Motor neuron (in vitro differentiated cells): ENCODE measurements at regions not wholly inside any gene's neighbourhood (a gene's known extent, or its start where the extent isn't known, plus 50 kb on each side); places are given as distances from the start of the nearest gene placed in this dataset.

ENCODE experiments used
- ATAC-seq, 8 experiments: fragments of 200-7000 bp; cut with Tn5 transposase; replicated peaks in 6 of 8; 2 replicates each; pipeline ENCODE4 v1.8.0; 2021; ENCODE audit warnings: mild to moderate bottlenecking in 8 of 8, moderate library complexity in 8 of 8
- H3K27ac ChIP-seq, 2 donors: fragments of 250-450 bp; sonication (Bioruptor Pico); 2 replicates each; pipeline ENCODE4 v1.9.0; 2021; ENCODE audit warnings: antibody characterized with exemption in 2 of 2, mild to moderate bottlenecking in 2 of 2, moderate library complexity in 1 of 2
- H3K4me1 ChIP-seq, 2 donors: fragments of 250-450 bp; sonication (Bioruptor Pico); replicated peaks in 1 of 2; 2 replicates each; pipeline ENCODE4 v1.6.1; 2021; ENCODE audit warnings: antibody characterized with exemption in 2 of 2, mild to moderate bottlenecking in 2 of 2, moderate library complexity in 1 of 2
- H3K4me3 ChIP-seq, 5 donors: fragments of 250-450 bp; sonication (Bioruptor Pico); 2 replicates each; pipeline ENCODE4 v1.9.0; 2021; ENCODE audit warnings: antibody characterized with exemption in 5 of 5, mild to moderate bottlenecking in 5 of 5, moderate library complexity in 4 of 5
- WGBS, 10 experiments: fragments of 450-650 bp; shearing (Covaris generic); methylation state at CpG; one replicate each; pipeline ENCODE4 v1.0.0; 2022; 5-methylcytosine and 5-hydroxymethylcytosine counted together
- in situ Hi-C, 9 experiments: fragments of 400-800 bp; cut with MboI; loops; one replicate each; pipeline ENCODE4 v1.15.0; 2021; ENCODE audit warnings: low sequenced_read_pairs in 9 of 9, low pct_unique_long_range_greater_than_20kb in 2 of 9; ENCODE audit not compliant: unreplicated experiment in 9 of 9

DNA sequence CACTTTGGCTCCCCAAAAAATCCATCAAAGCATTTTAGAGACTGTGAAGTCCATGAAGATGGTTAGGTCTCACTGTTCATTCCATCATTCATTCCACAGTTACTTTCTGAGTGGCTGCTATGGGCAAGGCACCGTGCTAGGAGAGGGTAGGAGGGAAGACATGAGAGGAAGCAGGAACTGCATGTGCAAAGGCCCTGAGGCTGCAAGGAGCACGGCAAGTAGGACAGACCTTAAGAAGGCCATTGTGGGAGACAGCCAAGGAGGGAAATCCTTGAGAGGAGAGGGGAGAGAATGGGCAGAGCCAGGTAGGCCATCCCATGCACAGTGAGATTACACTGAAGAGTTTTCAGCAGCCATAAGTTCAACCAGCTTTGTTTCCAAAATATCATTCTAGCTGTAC lies 196.2 kb upstream of the DYNLRB2 start:
- no peak for ATAC-seq
- H3K27ac ChIP-seq = no peak overlapping the region
- in situ Hi-C loops = no loop called here
- no peak overlapping the region for H3K4me3 ChIP-seq
- peaks cover 0 to 9% of the 10 kb centered on the region in 2 donors for H3K4me1 ChIP-seq
- 40 to 100% (median 82%) methylated on average over 1 to 2 of the region's 2 CpGs; no CpG with 5 or more reads in 2 of the 10 experiments for WGBS, 10 experiments

DNA sequence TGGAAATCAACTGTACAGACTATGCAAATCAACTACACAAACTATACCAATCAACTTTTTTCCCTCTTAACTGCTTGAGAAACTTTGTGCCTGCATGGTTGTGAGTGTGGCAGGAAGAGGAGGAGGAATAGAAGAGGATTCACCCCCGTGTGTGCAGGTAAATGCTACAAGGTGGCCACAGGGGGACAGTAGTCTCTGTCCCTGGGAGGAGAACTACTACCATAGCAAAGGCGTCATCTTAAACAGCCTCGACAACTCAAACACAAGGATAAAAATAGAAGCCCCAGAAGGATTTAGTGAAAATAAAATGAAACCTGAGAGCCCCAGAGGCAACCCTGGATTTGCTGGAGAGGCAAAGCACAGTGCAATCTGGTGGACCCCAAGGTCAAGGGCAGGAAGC lies 199.5 kb upstream of the DYNLRB2 start:
- Histone ChIP-seq H3K27ac (no peak overlapping the region), H3K4me1 (peaks cover 0 to 7% of the 10 kb centered on the region in 2 donors), H3K4me3 (no peak overlapping the region)
- ATAC-seq = no peak
- in situ Hi-C loops = no loop called here
- WGBS, 10 experiments = 0 to 80% (median 60%) methylated on average over 1 to 3 of the region's 3 CpGs; no CpG with 5 or more reads in 2 of the 10 experiments

DNA sequence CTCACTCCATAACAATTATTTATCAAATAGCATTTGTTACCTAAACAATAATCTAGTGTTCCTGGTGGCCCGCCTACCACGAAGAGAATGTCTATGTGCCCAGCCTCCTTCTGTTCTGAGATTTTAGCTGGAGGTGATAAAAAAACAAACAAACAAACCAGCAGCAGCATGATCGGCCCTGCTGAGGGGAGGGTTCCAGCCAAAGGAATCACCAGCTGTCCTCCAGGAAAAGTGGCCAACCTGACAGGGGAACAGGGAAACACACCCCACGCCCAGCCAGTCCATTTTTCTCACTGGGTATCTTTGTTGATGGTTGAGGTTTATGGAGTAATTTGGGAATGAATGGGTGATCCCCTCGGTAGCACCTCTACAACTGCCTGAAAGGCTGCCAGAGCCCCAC lies 203.0 kb upstream of the DYNLRB2 start:
- no peak for ATAC-seq
- no peak overlapping the region for H3K27ac ChIP-seq
- 25 to 92% (median 74%) methylated on average over 1 to 3 of the region's 5 CpGs; no CpG with 5 or more reads in 3 of the 10 experiments for WGBS, 10 experiments
- H3K4me3 ChIP-seq = no peak overlapping the region
- no peaks in the 10 kb centered on the region for H3K4me1 ChIP-seq
- in situ Hi-C loops = no loop called here

DNA sequence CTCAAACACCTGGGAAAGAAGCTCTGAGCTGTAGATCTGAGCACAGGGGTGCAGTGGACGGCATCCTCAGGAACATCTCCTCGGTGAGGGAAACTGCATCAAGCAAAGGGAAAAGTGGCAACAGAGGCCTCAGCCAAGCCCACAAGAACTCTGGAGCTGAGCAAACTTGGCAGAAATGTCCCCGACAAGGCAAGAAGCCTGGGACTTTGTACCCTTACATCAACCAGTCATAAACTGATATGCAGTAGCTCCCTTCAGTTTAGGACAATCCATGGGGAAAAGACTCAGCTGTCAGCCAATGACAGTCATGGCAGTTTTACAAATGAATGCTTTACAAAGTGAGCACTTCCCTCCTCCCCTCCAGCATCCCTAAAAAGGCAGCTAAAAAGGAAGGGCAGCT lies 210.0 kb upstream of the DYNLRB2 start:
- in situ Hi-C loops = no loop called here

DNA sequence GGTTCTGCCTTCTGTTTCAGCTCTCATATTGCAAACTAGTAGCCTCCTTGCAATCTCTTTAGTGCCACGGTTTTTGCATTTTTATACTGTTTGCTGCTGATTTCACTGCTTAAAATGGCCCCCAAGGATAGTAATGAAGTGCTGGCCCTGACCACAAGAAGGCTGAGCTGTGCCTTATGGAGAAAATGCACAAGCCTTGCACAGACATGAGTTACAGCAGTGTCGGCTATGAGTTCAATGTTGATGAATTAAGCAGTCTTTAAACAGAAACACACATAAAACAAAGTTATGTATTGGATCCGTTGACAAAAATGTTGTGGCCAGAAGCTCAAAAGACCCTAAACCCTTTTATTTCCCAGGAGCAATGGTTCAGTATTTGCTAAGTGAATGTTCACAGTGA lies 210.6 kb upstream of the DYNLRB2 start:
- 10 to 100% (median 85%) methylated on average over 1 to 3 of the region's 3 CpGs; no CpG with 5 or more reads in 1 of the 10 experiments for WGBS, 10 experiments
- no peak for ATAC-seq
- H3K4me3 ChIP-seq = no peak overlapping the region
- no peak overlapping the region for H3K27ac ChIP-seq
- in situ Hi-C loops = no loop called here
- H3K4me1 ChIP-seq = no peaks in the 10 kb centered on the region

More for the DNA sequence above, 210.0 kb upstream of the DYNLRB2 start:
- no peak overlapping the region for H3K27ac ChIP-seq
- H3K4me3 ChIP-seq = no peak overlapping the region
- no peaks in the 10 kb centered on the region for H3K4me1 ChIP-seq
- 74 to 100% (median 100%) methylated on average over 1 to 3 of the region's 3 CpGs; no CpG with 5 or more reads in 4 of the 10 experiments for WGBS, 10 experiments
- no peak for ATAC-seq

DNA sequence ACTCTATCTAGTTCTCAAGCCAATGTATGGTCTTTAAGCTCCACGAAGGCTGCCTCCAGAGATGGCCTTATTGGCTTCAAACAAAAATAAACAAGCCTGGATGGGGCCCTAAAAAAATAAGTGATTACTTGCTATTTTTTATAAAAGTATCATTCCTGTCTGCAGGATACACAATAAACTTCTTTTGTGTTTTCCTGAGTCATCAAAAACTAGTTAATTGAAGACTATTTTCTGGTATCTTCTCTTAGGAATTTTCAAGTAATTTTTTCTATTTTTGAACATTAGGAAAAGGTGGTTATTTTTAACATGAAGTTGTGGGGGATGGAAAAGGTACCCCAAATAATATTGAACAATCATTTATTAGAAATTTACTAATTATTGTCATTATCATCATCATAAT lies 213.1 kb upstream of the DYNLRB2 start:
- H3K27ac ChIP-seq = no peak overlapping the region
- WGBS, 10 experiments = 0 to 80% (median 63%) methylated on average over 1 of the region's 1 CpG; no CpG with 5 or more reads in 2 of the 10 experiments
- in situ Hi-C loops = no loop called here
- peaks cover 0 to 9% of the 10 kb centered on the region in 2 donors for H3K4me1 ChIP-seq
- no peak overlapping the region for H3K4me3 ChIP-seq
- ATAC-seq = no peak

DNA sequence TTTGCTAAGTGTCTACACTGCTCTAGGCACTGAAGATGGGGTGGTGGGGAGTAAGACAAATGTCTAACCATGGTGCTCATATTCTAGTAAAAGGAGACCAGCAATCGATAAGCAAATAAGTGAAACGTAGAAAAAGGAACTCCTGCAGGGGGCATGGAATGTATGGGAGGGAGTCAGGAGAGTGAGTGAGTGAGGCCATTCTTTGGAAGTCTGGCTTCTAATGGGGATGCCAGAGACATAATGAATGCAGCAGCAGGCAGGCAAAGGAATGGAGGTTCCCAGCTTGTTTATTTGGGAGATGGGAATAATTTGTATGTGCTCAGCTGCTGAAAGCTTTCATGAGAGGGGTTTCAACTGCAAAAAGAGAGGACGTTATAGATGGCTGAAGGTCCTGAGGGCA lies 216.4 kb upstream of the DYNLRB2 start:
- ATAC-seq = no peak
- 35 to 80% (median 59%) methylated on average over 1 to 3 of the region's 3 CpGs; no CpG with 5 or more reads in 4 of the 10 experiments for WGBS, 10 experiments
- in situ Hi-C loops = no loop called here
- H3K4me1 ChIP-seq = peaks cover 0 to 12% of the 10 kb centered on the region in 2 donors
- H3K4me3 ChIP-seq = no peak overlapping the region
- H3K27ac ChIP-seq = no peak overlapping the region

DNA sequence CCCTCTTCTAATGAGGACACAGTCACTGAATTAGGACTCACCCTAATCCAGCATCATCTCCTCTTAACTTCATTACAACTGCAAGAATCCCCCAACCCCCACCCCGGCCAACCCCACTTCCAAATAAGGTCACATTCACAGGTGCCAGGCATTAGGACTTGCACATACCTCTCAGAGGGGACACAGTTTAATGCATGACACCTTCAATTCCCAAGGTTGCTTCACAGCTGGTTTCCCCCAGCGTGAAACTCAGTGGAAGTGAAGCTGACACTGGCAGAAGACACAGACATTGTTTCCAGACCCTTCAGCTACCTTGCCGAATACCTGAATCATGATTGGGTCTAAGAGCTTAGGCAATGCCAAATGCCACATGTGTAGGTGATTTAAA lies 217.0 kb upstream of the DYNLRB2 start:
- Histone ChIP-seq H3K4me1 (peaks cover 0 to 12% of the 10 kb centered on the region in 2 donors), H3K4me3 (no peak overlapping the region), H3K27ac (no peak overlapping the region)
- WGBS, 10 experiments = 29 to 100% (median 71%) methylated on average over 1 to 2 of the region's 3 CpGs; no CpG with 5 or more reads in 5 of the 10 experiments
- no peak for ATAC-seq
- in situ Hi-C loops = no loop called here

DNA sequence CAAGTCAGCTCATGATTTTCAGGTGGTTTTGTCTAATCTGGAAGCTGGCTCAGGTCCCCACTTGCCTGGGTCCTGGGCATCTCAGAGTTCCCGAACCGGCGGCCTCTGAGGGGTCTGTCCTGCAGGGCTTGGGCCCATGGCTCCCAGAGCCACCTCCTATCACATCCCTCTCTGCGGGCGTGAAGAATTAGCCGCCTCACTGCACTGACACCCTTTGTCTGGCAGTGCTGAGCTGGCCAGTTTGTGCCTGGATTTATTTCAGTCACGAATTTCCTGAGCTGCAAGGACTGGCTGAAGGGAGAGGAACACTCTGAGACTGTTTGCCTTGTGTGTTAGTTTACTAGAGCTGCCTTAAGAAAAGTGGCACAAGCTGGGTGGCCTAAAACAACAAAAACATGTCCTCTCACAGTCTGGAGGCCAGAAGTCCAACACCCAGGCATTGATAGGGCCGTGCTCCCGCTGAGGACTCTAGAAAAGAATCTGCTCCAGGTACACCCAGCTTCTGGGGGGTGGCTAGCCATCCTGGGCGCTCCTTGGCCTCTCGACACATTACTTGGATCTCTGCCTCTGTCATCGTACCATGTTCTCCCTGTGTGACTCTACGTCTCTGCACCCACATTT lies 217.5 kb upstream of the DYNLRB2 start:
- Histone ChIP-seq H3K4me3 (no peak overlapping the region), H3K27ac (no peak overlapping the region), H3K4me1 (peaks cover 0 to 12% of the 10 kb centered on the region in 2 donors)
- peak in 5 of 8 experiments; percentile 78 to 93 (median 86) for ATAC-seq
- in situ Hi-C loops = no loop called here
- WGBS, 10 experiments = 29 to 100% (median 84%) methylated on average over 1 to 5 of the region's 13 CpGs; no CpG with 5 or more reads in 4 of the 10 experiments

DNA sequence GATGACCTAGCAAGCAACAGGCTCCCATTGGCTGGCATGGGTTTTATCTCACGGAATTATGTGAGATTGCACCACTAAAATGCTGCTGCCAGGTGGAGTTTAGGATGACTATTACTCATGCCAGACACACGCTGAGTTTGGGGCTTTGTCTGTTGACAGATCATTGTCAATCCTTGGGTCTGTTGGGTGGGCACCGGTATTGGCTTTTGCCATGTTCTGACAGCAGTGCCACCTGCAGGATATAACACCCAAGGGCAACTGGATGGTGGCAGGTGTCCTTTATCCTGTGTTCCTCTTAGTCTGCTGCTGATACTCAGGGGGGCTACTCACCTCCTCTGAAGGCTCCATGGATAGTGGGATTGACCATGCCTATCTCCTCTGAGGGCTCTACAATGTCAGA lies 221.6 kb upstream of the DYNLRB2 start:
- WGBS, 10 experiments = 0 to 100% (median 71%) methylated on average over 1 to 2 of the region's 3 CpGs; no CpG with 5 or more reads in 5 of the 10 experiments
- no peak for ATAC-seq
- H3K27ac ChIP-seq = no peak overlapping the region

DNA sequence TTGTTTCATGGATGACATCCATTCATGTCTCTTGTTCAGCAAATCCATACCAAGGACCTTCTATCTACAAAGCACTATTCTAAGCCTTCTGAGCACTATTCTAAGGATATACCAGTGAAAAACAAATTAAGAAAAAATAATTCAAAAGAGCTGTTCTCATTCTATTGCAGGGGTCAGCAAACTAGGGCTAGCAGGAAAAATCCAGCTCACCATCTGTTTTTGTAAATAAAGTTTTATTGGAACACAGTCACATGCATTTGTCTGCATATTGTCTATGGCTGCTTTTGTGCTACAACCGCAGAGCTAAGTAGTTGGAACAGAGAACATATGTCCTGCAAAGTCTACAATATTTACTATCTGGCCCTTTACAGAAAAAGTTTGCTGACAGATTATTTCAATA lies 222.7 kb upstream of the DYNLRB2 start:
- Histone ChIP-seq H3K4me3 (no peak overlapping the region), H3K4me1 (peaks cover 0 to 6% of the 10 kb centered on the region in 2 donors), H3K27ac (no peak overlapping the region)
- no peak for ATAC-seq
- WGBS, 10 experiments = 64 to 100% (median 100%) methylated on average over 1 of the region's 1 CpG; no CpG with 5 or more reads in 5 of the 10 experiments
- in situ Hi-C loops = no loop called here

More for the DNA sequence above, 221.6 kb upstream of the DYNLRB2 start:
- in situ Hi-C loops = no loop called here
- H3K4me1 ChIP-seq = peaks cover 0 to 12% of the 10 kb centered on the region in 2 donors
- no peak overlapping the region for H3K4me3 ChIP-seq

DNA sequence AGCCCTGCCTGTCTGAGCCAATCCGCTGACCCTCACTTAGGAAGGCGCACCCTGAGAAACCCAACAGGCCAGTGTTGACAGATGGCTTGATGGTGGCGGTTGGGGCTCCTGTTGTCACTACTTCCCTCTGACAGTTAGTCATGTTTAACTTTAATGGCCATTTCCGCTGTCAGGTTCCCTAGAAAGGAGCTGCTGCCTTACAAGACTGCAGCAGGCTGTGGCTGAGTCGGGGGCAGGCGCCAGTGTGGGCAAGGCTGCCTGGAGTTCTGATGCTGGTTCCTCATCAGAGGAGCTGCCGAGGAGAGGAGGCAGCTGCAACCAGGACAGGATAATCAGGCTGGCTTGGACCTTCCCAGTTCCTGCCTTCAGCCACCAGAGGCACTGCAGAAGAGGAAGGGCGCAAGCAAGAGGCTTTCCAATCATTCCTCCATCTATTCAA lies 223.2 kb upstream of the DYNLRB2 start:
- in situ Hi-C loops = no loop called here
- H3K4me1 ChIP-seq = peaks cover 0 to 2% of the 10 kb centered on the region in 2 donors
- peak in 4 of 8 experiments; percentile 22 to 68 (median 30) for ATAC-seq

DNA sequence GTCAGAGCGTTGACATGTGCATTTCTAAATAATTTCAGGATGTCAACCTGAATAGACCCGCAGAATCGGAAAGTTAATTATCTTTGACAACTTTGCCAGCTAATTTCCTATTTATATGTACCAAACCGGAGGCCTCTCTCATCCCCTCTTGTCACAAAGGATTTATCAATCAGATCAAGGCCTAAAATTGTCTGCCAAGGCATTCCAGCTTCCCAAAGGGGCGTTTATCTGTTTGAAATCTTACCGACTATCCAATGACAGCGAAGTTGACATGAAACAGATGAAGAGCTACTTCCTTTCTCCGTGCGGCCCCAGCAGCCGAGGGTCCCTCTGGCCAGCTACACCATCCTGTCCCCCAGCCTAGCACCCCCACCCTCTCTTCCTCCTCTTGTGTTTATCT lies 223.7 kb upstream of the DYNLRB2 start:
- no peak for ATAC-seq
- in situ Hi-C loops = no loop called here
- 58 to 100% (median 82%) methylated on average over 1 to 8 of the region's 10 CpGs; no CpG with 5 or more reads in 2 of the 10 experiments for WGBS, 10 experiments
- no peak overlapping the region for H3K27ac ChIP-seq
- no peak overlapping the region for H3K4me3 ChIP-seq
- peaks cover 0 to 2% of the 10 kb centered on the region in 2 donors for H3K4me1 ChIP-seq

More for the DNA sequence above, 223.2 kb upstream of the DYNLRB2 start:
- Histone ChIP-seq H3K27ac (no peak overlapping the region), H3K4me3 (no peak overlapping the region)
- 73 to 100% (median 98%) methylated on average over 1 to 4 of the region's 8 CpGs; no CpG with 5 or more reads in 2 of the 10 experiments for WGBS, 10 experiments

DNA sequence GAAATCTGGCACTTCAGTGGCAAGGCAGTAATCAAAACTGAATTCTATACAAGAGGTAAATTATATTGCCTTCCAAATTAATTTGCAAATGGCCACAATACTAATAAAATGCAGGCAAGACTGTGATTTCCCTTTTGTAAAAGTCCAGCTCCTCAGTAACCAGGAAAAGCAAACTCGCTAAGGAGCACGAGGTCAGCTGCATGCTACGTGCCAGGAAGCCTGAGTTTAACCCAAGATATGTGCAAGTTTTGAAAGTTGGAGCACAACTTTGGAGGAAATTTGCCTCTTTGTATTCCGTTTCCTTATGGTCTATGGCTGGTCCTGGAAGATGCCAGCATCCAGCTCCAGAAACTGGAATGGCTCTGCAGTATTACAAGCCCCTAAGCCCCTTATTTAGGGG lies 226.8 kb upstream of the DYNLRB2 start:
- Histone ChIP-seq H3K4me3 (no peak overlapping the region), H3K27ac (no peak overlapping the region), H3K4me1 (no peaks in the 10 kb centered on the region)
- WGBS, 10 experiments = 39 to 90% (median 79%) methylated on average over 1 to 4 of the region's 4 CpGs; no CpG with 5 or more reads in 2 of the 10 experiments
- no peak for ATAC-seq
- in situ Hi-C loops = no loop called here
